B cell (primary cell): ENCODE measurements at regions not wholly inside any gene's neighbourhood (a gene's known extent, or its start where the extent isn't known, plus 50 kb on each side); places are given as distances from the start of the nearest gene placed in this dataset.

ENCODE experiments used
- ATAC-seq: fragments of 200-7000 bp; cut with Tn5 transposase; one replicate; pipeline ENCODE4 v1.10.0; 2021; ENCODE audit warnings: low read depth, mild to moderate bottlenecking, moderate number of reproducible peaks, moderate library complexity
- CTCF ChIA-PET: fragments of 350-600 bp; sonication (Branson Sonifier 250); formaldehyde crosslinking; loops from one replicate; lab custom pipeline; 2021; ENCODE audit warnings: antibody characterized with exemption, inconsistent platforms; lab: Charles Lee
- POLR2A ChIA-PET: fragments of 350-600 bp; sonication (Branson Sonifier 250); formaldehyde crosslinking; loops from one replicate; lab custom pipeline; 2021; ENCODE audit warnings: antibody characterized with exemption; lab: Charles Lee
- DNase-seq: peaks from one replicate; pipeline ENCODE4 v3.0.0; 2013
- H2AFZ ChIP-seq: 2 replicates; pipeline ENCODE4 v1.6.1; 2012; ENCODE audit warnings: mild to moderate bottlenecking, low read depth, low read length; ENCODE audit not compliant: insufficient read depth, poor library complexity, severe bottlenecking
- H3K27ac ChIP-seq, 2 donors: 1 replicate in 1 of 2; 2 replicates in 1 of 2; pipeline ENCODE4 v1.5.1; 2012 to 2013; ENCODE audit warnings: low read length in 2 of 2, mild to moderate bottlenecking in 2 of 2, moderate library complexity in 1 of 2
- H3K27me3 ChIP-seq, 4 experiments: fragments of 200-600 bp in 1 of 4; sonication (generic) in 1 of 4; replicated peaks in 1 of 4; 1 replicate in 2 of 4; 2 replicates in 2 of 4; pipeline versions ENCODE4 v1.6.1 to v1.7.0; 2013 to 2016; ENCODE audit warnings: low read length in 3 of 4, mild to moderate bottlenecking in 2 of 4, mixed read lengths in 1 of 4, moderate library complexity in 1 of 4; ENCODE audit not compliant: insufficient read depth in 4 of 4, control insufficient read depth in 3 of 4; ENCODE audit errors: control extremely low read depth in 1 of 4
- H3K36me3 ChIP-seq, 2 experiments: replicated peaks in 1 of 2; 1 replicate in 1 of 2; 2 replicates in 1 of 2; pipeline versions ENCODE4 v1.6.1 to v1.7.1; 2013; ENCODE audit warnings: low read length in 1 of 2; ENCODE audit not compliant: insufficient read depth in 2 of 2, control insufficient read depth in 1 of 2; ENCODE audit errors: control extremely low read depth in 1 of 2, extremely low read depth in 1 of 2
- H3K4me1 ChIP-seq, 2 donors: fragments of 200-600 bp in 1 of 2; sonication (generic) in 1 of 2; 1 replicate in 1 of 2; 2 replicates in 1 of 2; pipeline versions ENCODE4 v1.5.1 to v1.6.1; 2013 to 2017; ENCODE audit warnings: low read length in 2 of 2; ENCODE audit not compliant: control insufficient read depth in 2 of 2, insufficient read depth in 2 of 2
- H3K4me2 ChIP-seq: replicated peaks from 2 replicates; pipeline ENCODE3; 2012; ENCODE audit warnings: mild to moderate bottlenecking, low read depth, low read length; ENCODE audit not compliant: poor library complexity, severe bottlenecking
- H3K4me3 ChIP-seq, 5 experiments: fragments of 200-600 bp in 1 of 5; sonication (generic) in 1 of 5; 1 replicate in 3 of 5; 2 replicates in 2 of 5; pipeline versions ENCODE4 v1.5.1 to v1.7.0; 2011 to 2016; ENCODE audit warnings: low read length in 4 of 5, mild to moderate bottlenecking in 4 of 5, low read depth in 2 of 5, control low read depth in 1 of 5, moderate library complexity in 1 of 5; ENCODE audit not compliant: insufficient read depth in 1 of 5; ENCODE audit errors: control extremely low read depth in 1 of 5, extremely low read depth in 1 of 5
- H3K79me2 ChIP-seq: fragments of 200-600 bp; sonication (generic); one replicate; pipeline ENCODE4 v1.6.0; 2016; ENCODE audit warnings: low read length; ENCODE audit not compliant: control insufficient read depth, insufficient read depth
- H3K9ac ChIP-seq: fragments of 200-600 bp; sonication (generic); 2 replicates; pipeline ENCODE4 v1.6.1; 2017; ENCODE audit warnings: mild to moderate bottlenecking, low read length, moderate library complexity
- H3K9me3 ChIP-seq, 3 donors: one replicate each; pipeline versions ENCODE4 v1.6.1 to v1.7.1; 2013; ENCODE audit warnings: low read length in 2 of 3; ENCODE audit not compliant: control insufficient read depth in 2 of 3, insufficient read depth in 1 of 3; ENCODE audit errors: control extremely low read depth in 1 of 3
- H4K20me1 ChIP-seq: 2 replicates; pipeline ENCODE4 v1.6.0; 2012; ENCODE audit warnings: mild to moderate bottlenecking, low read length; ENCODE audit not compliant: insufficient read depth, control insufficient read depth, poor library complexity, severe bottlenecking
- H3K27ac Mint-ChIP-seq: one replicate; pipeline ENCODE4 v1.8.0; 2021; ENCODE audit warnings: mixed read lengths
- H3K27me3 Mint-ChIP-seq: one replicate; pipeline ENCODE4 v1.8.0; 2021; ENCODE audit warnings: mixed read lengths
- H3K4me1 Mint-ChIP-seq: one replicate; pipeline ENCODE4 v1.8.0; 2021; ENCODE audit warnings: mixed read lengths
- H3K4me3 Mint-ChIP-seq: one replicate; pipeline ENCODE4 v1.8.0; 2021; ENCODE audit warnings: mixed read lengths
- H3K9me3 Mint-ChIP-seq: one replicate; pipeline ENCODE4 v1.8.0; 2022; ENCODE audit warnings: mixed read lengths; ENCODE audit not compliant: insufficient read depth
- EZH2 ChIP-seq: IDR thresholded peaks from 2 replicates; pipeline ENCODE4 v1.6.1; 2012; ENCODE audit warnings: borderline replicate concordance, low read depth, mild to moderate bottlenecking, moderate library complexity, low read length; ENCODE audit not compliant: insufficient read depth, poor library complexity, severe bottlenecking
- WGBS: methylation state at CpG from one replicate; pipeline ENCODE4 v1.1.5; 2013; ENCODE audit warnings: missing lambda C conversion rate; ENCODE audit not compliant: insufficient coverage; 5-methylcytosine and 5-hydroxymethylcytosine counted together
- intact Hi-C: fragments of 100-400 bp; cut with micrococcal nuclease; formaldehyde crosslinking; loops from one replicate; pipeline ENCODE4 v1.10.0; 2022
- TF ChIP-seq, protein P1 (sequence below): fragments of 200-600 bp; IDR thresholded peaks from one replicate; pipeline ENCODE4 v1.8.0; 2022; ENCODE audit warnings: antibody characterized with exemption, mild to moderate bottlenecking

DNA sequence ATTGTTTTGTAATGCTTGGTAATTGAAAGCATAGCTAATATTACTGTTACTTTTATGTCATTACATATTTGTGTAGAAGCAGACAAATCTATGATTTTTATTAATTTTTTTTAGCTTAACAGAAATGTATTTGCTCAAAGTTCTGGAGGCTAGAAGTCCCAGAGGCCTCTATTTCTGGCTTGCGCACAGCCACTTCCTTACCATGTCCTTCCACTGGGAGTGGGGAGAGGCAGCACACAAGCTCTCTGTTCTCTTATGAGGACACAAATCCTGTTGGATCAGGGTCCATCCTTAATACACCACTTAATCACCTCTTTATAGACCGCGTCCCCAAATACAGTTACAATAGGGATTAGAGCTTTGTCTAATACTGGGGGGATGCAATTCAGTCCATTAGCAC, 1061.4 kb downstream of the OTOL1 start:
- H3K9me3 Mint-ChIP-seq = no peaks in the 10 kb centered on the region
- CTCF ChIA-PET = no interaction called here
- POLR2A ChIA-PET = no interaction called here
- WGBS = 60% methylated on average over 2 of the region's 3 CpGs
- no peak overlapping the region for H3K27ac ChIP-seq
- H3K9ac ChIP-seq = no peak overlapping the region
- TF ChIP-seq EZH2 = no peak
- TF ChIP-seq, protein P1, sequence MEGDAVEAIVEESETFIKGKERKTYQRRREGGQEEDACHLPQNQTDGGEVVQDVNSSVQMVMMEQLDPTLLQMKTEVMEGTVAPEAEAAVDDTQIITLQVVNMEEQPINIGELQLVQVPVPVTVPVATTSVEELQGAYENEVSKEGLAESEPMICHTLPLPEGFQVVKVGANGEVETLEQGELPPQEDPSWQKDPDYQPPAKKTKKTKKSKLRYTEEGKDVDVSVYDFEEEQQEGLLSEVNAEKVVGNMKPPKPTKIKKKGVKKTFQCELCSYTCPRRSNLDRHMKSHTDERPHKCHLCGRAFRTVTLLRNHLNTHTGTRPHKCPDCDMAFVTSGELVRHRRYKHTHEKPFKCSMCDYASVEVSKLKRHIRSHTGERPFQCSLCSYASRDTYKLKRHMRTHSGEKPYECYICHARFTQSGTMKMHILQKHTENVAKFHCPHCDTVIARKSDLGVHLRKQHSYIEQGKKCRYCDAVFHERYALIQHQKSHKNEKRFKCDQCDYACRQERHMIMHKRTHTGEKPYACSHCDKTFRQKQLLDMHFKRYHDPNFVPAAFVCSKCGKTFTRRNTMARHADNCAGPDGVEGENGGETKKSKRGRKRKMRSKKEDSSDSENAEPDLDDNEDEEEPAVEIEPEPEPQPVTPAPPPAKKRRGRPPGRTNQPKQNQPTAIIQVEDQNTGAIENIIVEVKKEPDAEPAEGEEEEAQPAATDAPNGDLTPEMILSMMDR = no peak
- H2AFZ ChIP-seq = no peak overlapping the region
- no peaks in the 10 kb centered on the region for H3K79me2 ChIP-seq
- no peak overlapping the region for H3K27ac Mint-ChIP-seq
- no peaks in the 10 kb centered on the region for H3K36me3 ChIP-seq
- intact Hi-C loops = no loop called here
- no peaks in the 10 kb centered on the region for H3K4me1 ChIP-seq
- H3K27me3 Mint-ChIP-seq = no peaks in the 10 kb centered on the region
- no peak for DNase-seq
- ATAC-seq = no peak
- H3K4me1 Mint-ChIP-seq = no peaks in the 10 kb centered on the region
- no peaks in the 10 kb centered on the region for H3K9me3 ChIP-seq
- H3K4me3 Mint-ChIP-seq = no peak overlapping the region
- no peak overlapping the region for H3K4me2 ChIP-seq
- no peak overlapping the region for H3K4me3 ChIP-seq
- H4K20me1 ChIP-seq = no peaks in the 10 kb centered on the region
- H3K27me3 ChIP-seq = no peaks in the 10 kb centered on the region

DNA sequence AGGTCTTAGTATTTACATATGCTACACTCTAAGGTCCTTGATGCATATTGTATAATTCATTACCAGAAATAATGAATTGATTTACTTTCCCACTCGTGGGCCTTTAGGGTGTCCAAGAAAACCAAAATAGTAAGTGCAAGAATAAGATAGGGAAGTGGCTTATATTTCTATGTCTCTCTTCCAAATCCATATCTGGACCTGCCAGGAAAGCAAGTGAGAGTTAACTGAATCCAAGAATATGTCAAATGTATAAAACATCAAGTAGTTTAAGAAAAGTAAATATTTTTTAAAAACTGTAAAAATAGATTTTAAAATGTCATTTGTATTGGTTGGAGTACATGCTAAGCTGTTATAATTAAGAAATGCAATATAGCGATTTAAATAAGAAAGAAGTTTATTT, 1072.1 kb downstream of the OTOL1 start:
- Histone ChIP-seq H3K27ac (no peak overlapping the region), H3K36me3 (no peaks in the 10 kb centered on the region), H3K4me2 (no peak overlapping the region), H3K9ac (no peak overlapping the region), H2AFZ (no peak overlapping the region), H3K4me1 (no peaks in the 10 kb centered on the region), H3K79me2 (no peaks in the 10 kb centered on the region), H3K27me3 (no peaks in the 10 kb centered on the region), H3K9me3 (no peaks in the 10 kb centered on the region), H3K4me3 (no peak overlapping the region), H4K20me1 (no peaks in the 10 kb centered on the region)
- no peak overlapping the region for H3K4me3 Mint-ChIP-seq
- no peaks in the 10 kb centered on the region for H3K27me3 Mint-ChIP-seq
- no peak for ATAC-seq
- intact Hi-C loops = no loop called here
- ChIA-PET POLR2A (no interaction called here), CTCF (no interaction called here)
- WGBS = no CpG with 5 or more reads among the region's 2 CpGs
- H3K4me1 Mint-ChIP-seq = no peaks in the 10 kb centered on the region
- no peak for DNase-seq
- no peak overlapping the region for H3K27ac Mint-ChIP-seq
- no peaks in the 10 kb centered on the region for H3K9me3 Mint-ChIP-seq
- TF ChIP-seq, protein P1 = no peak
- no peak for TF ChIP-seq EZH2
